T-helper 2 cell treated with Interferon-gamma antibody and Interleukin-4, amounts not matched to agents 5 μg/mL and 100 μg/mL, for 36 hours (primary cell): ENCODE measurements at regions not wholly inside any gene's neighbourhood (a gene's known extent, or its start where the extent isn't known, plus 50 kb on each side); places are given as distances from the start of the nearest gene placed in this dataset.
"Not testable (repeated sequence)": the region's sequence is repeated elsewhere in the genome, so short reads cannot be mapped to it uniquely, and the experiment has no call there.

Experiments used
- DNase-seq: peaks from one replicate; pipeline ENCODE4 v3.0.0; 2021; ENCODE audit warnings: low spot score
- H3K27ac Mint-ChIP-seq: one replicate; pipeline ENCODE4 v1.8.0; 2021; ENCODE audit warnings: mild to moderate bottlenecking, mixed read lengths
- H3K27me3 Mint-ChIP-seq: one replicate; pipeline ENCODE4 v1.8.0; 2021; ENCODE audit warnings: low read depth, mixed read lengths
- H3K36me3 Mint-ChIP-seq: one replicate; pipeline ENCODE4 v1.8.0; 2021; ENCODE audit warnings: low read depth, mixed read lengths
- H3K4me1 Mint-ChIP-seq: one replicate; pipeline ENCODE4 v1.8.0; 2021; ENCODE audit warnings: low read depth, mixed read lengths
- H3K4me3 Mint-ChIP-seq: one replicate; pipeline ENCODE4 v1.8.0; 2022; ENCODE audit warnings: mild to moderate bottlenecking, moderate library complexity, mixed read lengths
- H3K9me3 Mint-ChIP-seq: one replicate; pipeline ENCODE4 v1.8.0; 2021; ENCODE audit warnings: mixed read lengths

DNA sequence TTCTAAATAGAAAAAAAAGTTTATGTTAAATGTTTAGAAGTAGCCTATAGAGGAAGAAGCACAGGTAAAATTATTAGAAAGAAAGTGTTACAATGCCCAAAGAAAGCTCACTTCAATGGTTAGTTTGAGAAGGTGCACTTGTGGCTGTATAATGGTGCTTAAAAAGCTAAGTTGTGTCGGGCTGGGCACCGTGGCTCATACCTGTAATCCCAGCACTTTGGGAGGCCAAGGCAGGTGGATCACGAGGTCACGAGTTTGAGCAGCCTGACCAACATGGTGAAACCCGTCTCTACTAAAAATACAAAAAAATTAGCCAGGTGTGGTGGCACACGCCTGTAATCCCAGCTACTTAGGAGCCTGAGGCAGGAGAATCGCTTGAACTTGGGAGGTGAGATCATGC, 355.7 kb upstream of the ANKRD30A start:
- H3K4me3 Mint-ChIP-seq, H3K4me1 Mint-ChIP-seq, H3K36me3 Mint-ChIP-seq, H3K27me3 Mint-ChIP-seq, DNase-seq, H3K27ac Mint-ChIP-seq: not testable (repeated sequence)
- H3K9me3 Mint-ChIP-seq = peaks cover 13% of the 10 kb centered on the region

- Mint-ChIP-seq H3K27me3 (no peaks in the 10 kb centered on the region), H3K36me3 (no peaks in the 10 kb centered on the region), H3K4me1 (no peaks in the 10 kb centered on the region), H3K9me3 (peaks cover 13% of the 10 kb centered on the region), H3K27ac (no peak overlapping the region), H3K4me3 (no peak overlapping the region)
- no peak for DNase-seq
These were observed 358.5 kb upstream of the ANKRD30A start for GRCh38 chr10:36766940-36767339.

- H3K9me3 Mint-ChIP-seq = peaks cover 11% of the 10 kb centered on the region
- H3K4me1 Mint-ChIP-seq = no peaks in the 10 kb centered on the region
- H3K36me3 Mint-ChIP-seq = no peaks in the 10 kb centered on the region
- DNase-seq = no peak
- no peaks in the 10 kb centered on the region for H3K27me3 Mint-ChIP-seq
- H3K27ac Mint-ChIP-seq = no peak overlapping the region
- no peak overlapping the region for H3K4me3 Mint-ChIP-seq
These were observed 359.0 kb upstream of the ANKRD30A start for GRCh38 chr10:36766415-36766810.

DNA sequence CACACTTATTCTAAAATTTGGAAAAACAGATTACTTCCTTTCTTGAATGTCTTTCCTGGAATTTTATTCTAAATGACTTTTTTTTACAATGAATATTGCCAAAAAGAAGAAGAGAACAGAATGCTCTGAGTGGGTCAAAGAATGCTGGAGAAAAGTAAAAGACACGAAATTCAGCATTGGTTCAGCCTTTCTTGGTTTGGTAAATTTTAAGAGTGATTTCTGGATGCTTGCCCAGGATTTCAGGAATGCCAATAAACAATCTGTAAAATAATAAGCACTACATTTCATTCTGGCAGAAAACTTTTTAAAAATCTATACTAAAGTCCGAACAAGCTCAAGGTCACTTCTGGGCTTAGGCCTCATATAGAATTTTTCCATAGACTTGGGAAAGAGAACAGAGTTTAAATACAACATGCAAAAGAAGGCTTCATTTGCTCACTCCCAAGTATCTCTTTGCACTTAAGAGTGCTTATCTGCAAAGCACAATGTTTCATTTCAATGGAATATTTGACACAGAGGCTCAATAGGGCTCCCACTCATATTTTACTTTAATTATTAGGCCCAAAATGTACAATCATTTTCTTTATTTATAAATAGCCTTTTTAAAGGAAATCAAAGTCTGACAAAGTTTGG, 359.5 kb upstream of the ANKRD30A start:
- H3K4me1 Mint-ChIP-seq = no peaks in the 10 kb centered on the region
- no peak overlapping the region for H3K4me3 Mint-ChIP-seq
- H3K36me3 Mint-ChIP-seq = no peaks in the 10 kb centered on the region
- H3K9me3 Mint-ChIP-seq = peaks cover 6% of the 10 kb centered on the region
- H3K27me3 Mint-ChIP-seq = no peaks in the 10 kb centered on the region
- no peak overlapping the region for H3K27ac Mint-ChIP-seq
- DNase-seq = no peak

- Mint-ChIP-seq H3K9me3 (peaks cover 10% of the 10 kb centered on the region), H3K27me3 (no peaks in the 10 kb centered on the region), H3K36me3 (no peaks in the 10 kb centered on the region), H3K27ac (no peak overlapping the region), H3K4me3 (no peak overlapping the region), H3K4me1 (no peaks in the 10 kb centered on the region)
- DNase-seq = no peak
These were observed 360.6 kb upstream of the ANKRD30A start for GRCh38 chr10:36764823-36765222.

GRCh38 chr10:36761121-36761520, 364.3 kb upstream of the ANKRD30A start:
- no peak overlapping the region for H3K4me3 Mint-ChIP-seq
- peaks cover 10% of the 10 kb centered on the region for H3K9me3 Mint-ChIP-seq
- H3K27me3 Mint-ChIP-seq = no peaks in the 10 kb centered on the region
- no peaks in the 10 kb centered on the region for H3K4me1 Mint-ChIP-seq
- H3K36me3 Mint-ChIP-seq = no peaks in the 10 kb centered on the region
- no peak for DNase-seq
- no peak overlapping the region for H3K27ac Mint-ChIP-seq

GRCh38 chr10:36759141-36759805, 366.1 kb upstream of the ANKRD30A start:
- H3K9me3 Mint-ChIP-seq = peaks cover 14% of the 10 kb centered on the region
- H3K4me1 Mint-ChIP-seq = no peaks in the 10 kb centered on the region
- H3K4me3 Mint-ChIP-seq = no peak overlapping the region
- H3K36me3 Mint-ChIP-seq = no peaks in the 10 kb centered on the region
- DNase-seq = no peak
- H3K27ac Mint-ChIP-seq = no peak overlapping the region
- no peaks in the 10 kb centered on the region for H3K27me3 Mint-ChIP-seq

- Mint-ChIP-seq H3K27me3 (no peaks in the 10 kb centered on the region), H3K4me1 (no peaks in the 10 kb centered on the region), H3K36me3 (no peaks in the 10 kb centered on the region), H3K27ac (no peak overlapping the region), H3K4me3 (no peak overlapping the region), H3K9me3 (peaks cover 27% of the 10 kb centered on the region)
- DNase-seq = no peak
These were observed 377.1 kb upstream of the ANKRD30A start for GRCh38 chr10:36748128-36748871.

GRCh38 chr10:36739884-36740445, 385.4 kb upstream of the ANKRD30A start:
- H3K27me3 Mint-ChIP-seq = no peaks in the 10 kb centered on the region
- no peak overlapping the region for H3K4me3 Mint-ChIP-seq
- H3K9me3 Mint-ChIP-seq = peaks cover 26% of the 10 kb centered on the region
- no peak for DNase-seq
- no peaks in the 10 kb centered on the region for H3K4me1 Mint-ChIP-seq
- no peaks in the 10 kb centered on the region for H3K36me3 Mint-ChIP-seq
- H3K27ac Mint-ChIP-seq = no peak overlapping the region

GRCh38 chr10:36738738-36739431, 386.5 kb upstream of the ANKRD30A start:
- Mint-ChIP-seq H3K4me1 (no peaks in the 10 kb centered on the region), H3K4me3 (no peak overlapping the region), H3K9me3 (peaks cover 24% of the 10 kb centered on the region), H3K27me3 (no peaks in the 10 kb centered on the region), H3K27ac (no peak overlapping the region), H3K36me3 (no peaks in the 10 kb centered on the region)
- no peak for DNase-seq

- H3K27ac Mint-ChIP-seq = no peak overlapping the region
- no peaks in the 10 kb centered on the region for H3K4me1 Mint-ChIP-seq
- DNase-seq = no peak
- no peaks in the 10 kb centered on the region for H3K36me3 Mint-ChIP-seq
- H3K27me3 Mint-ChIP-seq = no peaks in the 10 kb centered on the region
- H3K9me3 Mint-ChIP-seq = peaks cover 31% of the 10 kb centered on the region
- H3K4me3 Mint-ChIP-seq = no peak overlapping the region
These were observed 389.1 kb upstream of the ANKRD30A start for GRCh38 chr10:36736311-36736710.

- H3K27me3 Mint-ChIP-seq, H3K36me3 Mint-ChIP-seq, H3K4me1 Mint-ChIP-seq, H3K27ac Mint-ChIP-seq, DNase-seq, H3K4me3 Mint-ChIP-seq: not testable (repeated sequence)
- H3K9me3 Mint-ChIP-seq = peaks cover 30% of the 10 kb centered on the region
These were observed 390.8 kb upstream of the ANKRD30A start for GRCh38 chr10:36734590-36734989.

DNA sequence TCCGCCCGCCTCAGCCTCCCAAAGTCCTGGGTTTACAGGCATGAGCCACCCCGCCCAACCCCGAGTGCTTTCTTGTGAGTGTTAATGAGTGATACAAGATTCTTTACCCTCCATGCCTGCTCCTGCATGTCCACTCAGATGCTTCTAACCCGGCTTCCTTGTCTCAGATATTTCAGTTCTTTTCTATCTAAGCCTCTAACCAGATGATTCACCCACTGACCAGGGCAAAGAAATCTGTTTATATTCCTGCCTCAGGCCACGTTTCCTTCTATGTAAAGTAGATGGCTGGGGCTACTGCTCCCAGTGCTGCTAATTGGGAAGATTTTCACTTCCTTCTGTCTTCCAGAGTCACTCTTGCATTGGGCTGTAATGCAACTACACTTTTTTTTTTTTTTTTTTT, 395.1 kb upstream of the ANKRD30A start:
- no peak overlapping the region for H3K27ac Mint-ChIP-seq

DNA sequence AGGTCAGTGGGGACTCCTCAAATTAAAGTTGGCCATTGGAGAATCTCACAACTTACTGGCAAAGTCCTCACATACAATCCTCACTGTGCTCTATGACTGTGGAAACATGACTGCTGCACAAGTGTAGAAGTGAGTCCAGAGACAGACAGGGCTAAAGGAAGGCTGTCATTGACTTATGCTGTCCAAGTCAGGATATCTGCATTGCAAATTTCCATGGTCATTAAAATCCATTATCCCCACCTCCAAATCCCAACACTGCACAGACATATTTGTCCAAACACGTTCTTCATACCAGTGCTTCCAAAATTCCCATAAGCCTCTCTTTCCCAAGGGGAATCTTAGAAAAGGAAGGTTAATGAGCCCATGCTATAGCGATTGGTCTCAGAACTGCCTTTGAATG, 396.8 kb upstream of the ANKRD30A start:
- no peaks in the 10 kb centered on the region for H3K4me1 Mint-ChIP-seq
- DNase-seq = no peak

More for the DNA sequence above, 395.1 kb upstream of the ANKRD30A start:
- Mint-ChIP-seq H3K4me1 (no peaks in the 10 kb centered on the region), H3K9me3 (peaks cover 39% of the 10 kb centered on the region), H3K27me3 (no peaks in the 10 kb centered on the region), H3K36me3 (no peaks in the 10 kb centered on the region), H3K4me3 (no peak overlapping the region)
- no peak for DNase-seq

More for the DNA sequence above, 396.8 kb upstream of the ANKRD30A start:
- peaks cover 40% of the 10 kb centered on the region for H3K9me3 Mint-ChIP-seq
- H3K4me3 Mint-ChIP-seq = no peak overlapping the region
- H3K36me3 Mint-ChIP-seq = no peaks in the 10 kb centered on the region
- no peak overlapping the region for H3K27ac Mint-ChIP-seq
- H3K27me3 Mint-ChIP-seq = no peaks in the 10 kb centered on the region
